Choroid plexus epithelial cell (primary cell): ENCODE measurements at regions not wholly inside any gene's neighbourhood (a gene's known extent, or its start where the extent isn't known, plus 50 kb on each side); places are given as distances from the start of the nearest gene placed in this dataset.
"Not testable (repeated sequence)": the region's sequence is repeated elsewhere in the genome, so short reads cannot be mapped to it uniquely, and the experiment has no call there.

Experiments
- DNase-seq: peaks from one replicate; pipeline ENCODE4 v3.0.0-alpha.2; 2010; ENCODE audit warnings: low read depth
- H3K4me3 ChIP-seq: 2 replicates; pipeline ENCODE4 v1.5.1; 2011; ENCODE audit warnings: low read depth, mild to moderate bottlenecking, control low read depth, low read length, moderate library complexity
- CTCF ChIP-seq: conservative IDR thresholded peaks from 2 replicates; pipeline ENCODE4 v1.5.1; 2011; ENCODE audit warnings: low read depth, mild to moderate bottlenecking, control low read depth, inconsistent platforms, low read length, moderate library complexity

GRCh38 chr19:57027360-57027759, 92.4 kb upstream of the USP29 start:
- no peak for TF ChIP-seq CTCF
- no peak overlapping the region for H3K4me3 ChIP-seq
- no peak for DNase-seq

GRCh38 chr19:57028804-57029525, 90.8 kb upstream of the USP29 start:
- H3K4me3 ChIP-seq: no peak overlapping the region
- TF ChIP-seq CTCF: no peak
- no peak for DNase-seq

- no peak overlapping the region for H3K4me3 ChIP-seq
- DNase-seq: no peak
- no peak for TF ChIP-seq CTCF
Measured at GRCh38 chr19:57031106-57031505, 88.7 kb upstream of the USP29 start.

GRCh38 chr19:57033576-57033975, 86.2 kb upstream of the USP29 start:
- TF ChIP-seq CTCF: no peak
- no peak overlapping the region for H3K4me3 ChIP-seq
- no peak for DNase-seq

- H3K4me3 ChIP-seq: no peak overlapping the region
- TF ChIP-seq CTCF: no peak
- no peak for DNase-seq
Measured at GRCh38 chr19:57034544-57034943, 85.2 kb upstream of the USP29 start.

- DNase-seq, H3K4me3 ChIP-seq: not testable (repeated sequence)
Measured at GRCh38 chr19:57035740-57036139, 84.0 kb upstream of the USP29 start.

GRCh38 chr19:57037556-57037955, 82.2 kb upstream of the USP29 start:
- no peak overlapping the region for H3K4me3 ChIP-seq
- DNase-seq: no peak
- TF ChIP-seq CTCF: no peak

- no peak for DNase-seq
- TF ChIP-seq CTCF: no peak
- no peak overlapping the region for H3K4me3 ChIP-seq
Measured at GRCh38 chr19:57047743-57048142, 72.0 kb upstream of the USP29 start.
